ENCODE measurements at regions not wholly inside any gene's neighbourhood (a gene's known extent, or its start where the extent isn't known, plus 50 kb on each side); places are given as distances from the start of the nearest gene placed in this dataset.

DNA sequence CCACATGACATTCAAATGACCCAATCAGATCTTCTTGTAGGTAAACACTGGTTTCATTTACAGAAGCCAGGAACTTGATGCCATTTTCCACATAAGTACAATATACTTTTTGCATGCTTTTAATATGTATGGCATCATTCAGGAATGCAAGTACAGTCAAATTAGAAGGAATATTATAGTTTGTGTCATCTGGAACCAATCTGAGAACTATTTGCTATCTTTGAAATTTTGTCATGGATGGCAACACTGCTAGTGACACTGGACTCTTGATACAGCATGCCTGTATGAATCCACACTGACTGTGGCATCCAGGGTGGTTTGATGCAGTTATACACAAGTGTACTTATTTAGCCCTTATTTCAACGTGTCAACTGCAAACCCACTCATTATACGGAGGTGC lies 141.6 kb downstream of the EBLN2 start:
- Mint-ChIP-seq H3K4me3 (ENCODE audit: unreplicated experiment) (no peak overlapping the region), H3K27ac (ENCODE audit: unreplicated experiment) (no peak overlapping the region), H3K27me3 (ENCODE audit: low read depth) (peaks cover 9% of the 10 kb centered on the region), H3K9me3 (ENCODE audit: low read depth) (no peaks in the 10 kb centered on the region), H3K36me3 (ENCODE audit: low read depth) (no peaks in the 10 kb centered on the region), H3K4me1 (ENCODE audit: low read depth) (peaks cover 3% of the 10 kb centered on the region)
- TF ChIP-seq, protein P1, sequence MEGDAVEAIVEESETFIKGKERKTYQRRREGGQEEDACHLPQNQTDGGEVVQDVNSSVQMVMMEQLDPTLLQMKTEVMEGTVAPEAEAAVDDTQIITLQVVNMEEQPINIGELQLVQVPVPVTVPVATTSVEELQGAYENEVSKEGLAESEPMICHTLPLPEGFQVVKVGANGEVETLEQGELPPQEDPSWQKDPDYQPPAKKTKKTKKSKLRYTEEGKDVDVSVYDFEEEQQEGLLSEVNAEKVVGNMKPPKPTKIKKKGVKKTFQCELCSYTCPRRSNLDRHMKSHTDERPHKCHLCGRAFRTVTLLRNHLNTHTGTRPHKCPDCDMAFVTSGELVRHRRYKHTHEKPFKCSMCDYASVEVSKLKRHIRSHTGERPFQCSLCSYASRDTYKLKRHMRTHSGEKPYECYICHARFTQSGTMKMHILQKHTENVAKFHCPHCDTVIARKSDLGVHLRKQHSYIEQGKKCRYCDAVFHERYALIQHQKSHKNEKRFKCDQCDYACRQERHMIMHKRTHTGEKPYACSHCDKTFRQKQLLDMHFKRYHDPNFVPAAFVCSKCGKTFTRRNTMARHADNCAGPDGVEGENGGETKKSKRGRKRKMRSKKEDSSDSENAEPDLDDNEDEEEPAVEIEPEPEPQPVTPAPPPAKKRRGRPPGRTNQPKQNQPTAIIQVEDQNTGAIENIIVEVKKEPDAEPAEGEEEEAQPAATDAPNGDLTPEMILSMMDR (IDR thresholded peaks at IDR 0.05), result no peak
- DNase-seq (ENCODE audit: low spot score), result no peak

DNA sequence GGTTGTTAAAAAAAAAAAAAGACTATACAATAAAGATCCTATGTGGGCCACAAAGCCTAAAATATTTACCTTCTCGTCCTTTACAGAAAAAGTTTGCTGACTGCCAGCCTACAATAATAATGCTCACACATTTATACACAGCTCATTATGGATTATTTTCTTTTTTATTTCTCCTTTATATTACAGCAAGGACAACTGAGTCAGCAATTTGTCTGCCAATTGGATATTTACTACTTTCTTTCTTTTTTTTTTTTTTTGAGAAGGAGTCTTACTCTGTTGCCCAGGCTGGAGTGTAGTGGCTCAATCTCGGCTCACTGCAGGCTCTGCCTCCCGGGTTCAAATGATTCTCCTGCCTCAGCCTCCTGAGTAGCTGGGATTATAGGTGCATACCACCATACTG lies 142.2 kb downstream of the EBLN2 start:
- no peaks in the 10 kb centered on the region for H3K36me3 Mint-ChIP-seq (ENCODE audit: low read depth)
- no peak for DNase-seq (ENCODE audit: low spot score)
- peaks cover 3% of the 10 kb centered on the region for H3K4me1 Mint-ChIP-seq (ENCODE audit: low read depth)
- no peak overlapping the region for H3K27ac Mint-ChIP-seq (ENCODE audit: unreplicated experiment)
- H3K4me3 Mint-ChIP-seq (ENCODE audit: unreplicated experiment), result no peak overlapping the region
- H3K27me3 Mint-ChIP-seq (ENCODE audit: low read depth), result peaks cover 7% of the 10 kb centered on the region
- H3K9me3 Mint-ChIP-seq (ENCODE audit: low read depth), result no peaks in the 10 kb centered on the region
- TF ChIP-seq, protein P1 (IDR thresholded peaks at IDR 0.05), result no peak

DNA sequence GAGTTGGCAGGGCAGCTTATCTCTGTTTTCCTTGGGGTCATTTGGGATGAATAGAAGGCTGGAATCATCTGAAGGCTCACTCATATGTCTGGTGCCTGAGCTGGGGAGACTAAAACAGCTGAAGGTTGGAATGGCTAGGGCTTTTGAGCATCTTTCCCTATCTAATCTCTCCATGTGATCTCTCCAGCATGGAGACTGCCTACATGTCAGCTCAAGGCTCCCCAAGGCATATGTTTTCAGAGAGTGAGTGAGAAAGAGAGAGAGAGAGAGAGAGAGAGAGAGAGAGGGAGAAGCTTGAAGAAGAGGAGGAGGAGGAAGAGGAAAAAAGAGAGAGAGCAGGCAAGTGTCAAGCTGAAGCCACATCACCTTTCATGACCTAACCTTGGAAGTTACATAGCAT lies 143.4 kb downstream of the EBLN2 start:
- no peaks in the 10 kb centered on the region for H3K36me3 Mint-ChIP-seq (ENCODE audit: low read depth)
- peaks cover 3% of the 10 kb centered on the region for H3K4me1 Mint-ChIP-seq (ENCODE audit: low read depth)
- no peak for DNase-seq (ENCODE audit: low spot score)
- no peak overlapping the region for H3K27ac Mint-ChIP-seq (ENCODE audit: unreplicated experiment)
- H3K27me3 Mint-ChIP-seq (ENCODE audit: low read depth), result peaks cover 3% of the 10 kb centered on the region
- H3K9me3 Mint-ChIP-seq (ENCODE audit: low read depth), result no peaks in the 10 kb centered on the region
- TF ChIP-seq, protein P1 (IDR thresholded peaks at IDR 0.05), result no peak
- H3K4me3 Mint-ChIP-seq (ENCODE audit: unreplicated experiment), result no peak overlapping the region

DNA sequence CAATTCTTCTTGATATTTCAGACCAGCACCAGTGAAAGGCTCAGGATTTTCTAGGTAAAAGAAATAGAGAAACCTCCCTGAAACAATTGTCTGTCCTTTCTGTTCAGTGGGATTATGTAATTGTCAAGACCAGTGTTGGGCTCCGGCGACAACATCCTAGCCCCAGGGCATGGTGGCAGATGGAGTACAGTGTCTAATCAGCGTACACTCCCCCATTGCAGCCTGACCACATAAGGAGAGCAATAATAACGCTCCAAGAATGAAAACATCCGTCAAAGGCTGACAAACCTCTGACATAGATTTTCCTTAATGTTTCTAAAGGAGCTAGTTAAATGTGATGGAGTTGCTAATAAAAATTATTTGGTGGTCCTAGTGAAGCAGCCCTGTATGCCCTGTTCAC lies 144.6 kb downstream of the EBLN2 start:
- TF ChIP-seq, protein P1 (IDR thresholded peaks at IDR 0.05), result no peak
- Mint-ChIP-seq H3K4me1 (ENCODE audit: low read depth) (peaks cover 2% of the 10 kb centered on the region), H3K9me3 (ENCODE audit: low read depth) (no peaks in the 10 kb centered on the region), H3K4me3 (ENCODE audit: unreplicated experiment) (no peak overlapping the region), H3K27ac (ENCODE audit: unreplicated experiment) (no peak overlapping the region), H3K36me3 (ENCODE audit: low read depth) (no peaks in the 10 kb centered on the region), H3K27me3 (ENCODE audit: low read depth) (no peaks in the 10 kb centered on the region)
- no peak for DNase-seq (ENCODE audit: low spot score)

DNA sequence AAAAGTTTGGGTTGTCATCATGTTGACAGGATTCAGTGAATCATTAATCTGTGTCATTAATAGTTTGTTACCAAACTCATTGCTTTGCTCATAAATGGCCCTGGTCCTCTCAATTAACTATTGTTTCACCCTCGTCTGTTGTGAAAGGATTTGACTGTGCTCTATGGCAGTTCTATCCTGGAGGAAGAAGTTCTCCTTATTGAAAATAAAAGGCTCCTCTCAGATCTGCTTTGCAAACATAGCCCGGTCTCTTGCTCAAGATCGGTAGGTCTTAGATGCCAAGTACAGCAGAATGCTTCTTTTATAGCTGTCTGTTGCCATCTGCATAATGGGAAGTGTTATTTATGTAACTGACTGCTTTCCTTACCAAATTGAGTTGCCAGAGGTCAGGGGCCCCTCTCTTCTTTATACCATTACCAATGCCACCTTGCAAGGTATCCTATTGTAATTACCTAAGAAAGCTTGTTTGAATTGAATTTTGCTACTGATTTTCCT lies 146.5 kb downstream of the EBLN2 start:
- no peak for DNase-seq (ENCODE audit: low spot score)
- no peaks in the 10 kb centered on the region for H3K36me3 Mint-ChIP-seq (ENCODE audit: low read depth)
- peaks cover 3% of the 10 kb centered on the region for H3K9me3 Mint-ChIP-seq (ENCODE audit: low read depth)
- no peak overlapping the region for H3K27ac Mint-ChIP-seq (ENCODE audit: unreplicated experiment)
- no peaks in the 10 kb centered on the region for H3K27me3 Mint-ChIP-seq (ENCODE audit: low read depth)
- H3K4me1 Mint-ChIP-seq (ENCODE audit: low read depth), result peaks cover 2% of the 10 kb centered on the region
- no peak overlapping the region for H3K4me3 Mint-ChIP-seq (ENCODE audit: unreplicated experiment)
- TF ChIP-seq, protein P1 (IDR thresholded peaks at IDR 0.05), result no peak

Measured in chondrocyte (in vitro differentiated cells).